ENCODE measurements at regions not wholly inside any gene's neighbourhood (a gene's known extent, or its start where the extent isn't known, plus 50 kb on each side); places are given as distances from the start of the nearest gene placed in this dataset.
"Not testable (repeated sequence)": the region's sequence is repeated elsewhere in the genome, so short reads cannot be mapped to it uniquely, and the experiment has no call there.

DNA sequence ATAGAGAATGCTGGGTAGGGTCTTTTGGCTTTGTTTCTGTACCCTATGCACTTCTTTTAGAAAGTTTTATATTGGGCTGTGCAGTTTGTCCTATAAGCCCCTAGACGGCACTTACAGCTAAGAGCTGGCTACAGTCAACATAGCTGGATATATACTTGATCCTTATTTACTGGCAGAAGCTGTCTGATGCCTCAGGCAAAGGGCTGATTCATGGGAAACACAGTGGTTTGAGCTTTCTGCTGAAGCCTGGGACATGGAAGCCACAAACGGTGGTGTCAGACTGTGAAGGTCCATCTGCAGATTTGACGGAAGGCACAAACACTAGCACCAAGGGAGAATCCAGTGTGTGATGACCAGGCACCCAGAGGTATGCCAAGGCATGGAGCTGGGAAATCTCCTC is 608.4 kb downstream of the ANKRD50 start:
- Histone ChIP-seq H3K27ac (ENCODE audit: low read depth in 2 of 2, low read length in 2 of 2) (no peak overlapping the region), H3K9ac (ENCODE audit: low read depth in 1 of 2, low read length in 2 of 2) (no peak overlapping the region), H3K4me1 (ENCODE audit: control insufficient read depth in 2 of 2, insufficient read depth in 2 of 2, low read length in 2 of 2) (no peaks in the 10 kb centered on the region)

GRCh38 chr4:124104628-124105027 is 607.9 kb downstream of the ANKRD50 start:
- no peaks in the 10 kb centered on the region for H3K27me3 ChIP-seq (ENCODE audit: control insufficient read depth in 2 of 2, insufficient read depth in 2 of 2, low read length in 2 of 2)
- no peak overlapping the region for H3K9ac ChIP-seq (ENCODE audit: low read depth in 1 of 2, low read length in 2 of 2)
- no peaks in the 10 kb centered on the region for H3K36me3 ChIP-seq (ENCODE audit: control insufficient read depth in 2 of 2, insufficient read depth in 2 of 2, low read length in 2 of 2)
- no peak overlapping the region for H3K27ac ChIP-seq (ENCODE audit: low read depth in 2 of 2, low read length in 2 of 2)
- H3K4me3 ChIP-seq (ENCODE audit: low read length in 2 of 2), result no peak overlapping the region
- no peaks in the 10 kb centered on the region for H3K9me3 ChIP-seq (ENCODE audit: control insufficient read depth in 2 of 2, low read length in 2 of 2)
- no peaks in the 10 kb centered on the region for H3K4me1 ChIP-seq (ENCODE audit: control insufficient read depth in 2 of 2, insufficient read depth in 2 of 2, low read length in 2 of 2)

More for the DNA sequence above, 608.4 kb downstream of the ANKRD50 start:
- Histone ChIP-seq H3K36me3 (ENCODE audit: control insufficient read depth in 2 of 2, insufficient read depth in 2 of 2, low read length in 2 of 2) (no peaks in the 10 kb centered on the region), H3K9me3 (ENCODE audit: control insufficient read depth in 2 of 2, low read length in 2 of 2) (no peaks in the 10 kb centered on the region), H3K27me3 (ENCODE audit: control insufficient read depth in 2 of 2, insufficient read depth in 2 of 2, low read length in 2 of 2) (no peaks in the 10 kb centered on the region), H3K4me3 (ENCODE audit: low read length in 2 of 2) (no peak overlapping the region)

GRCh38 chr4:124105212-124105611 is 607.3 kb downstream of the ANKRD50 start:
- Histone ChIP-seq H3K27me3 (ENCODE audit: control insufficient read depth in 2 of 2, insufficient read depth in 2 of 2, low read length in 2 of 2) (no peaks in the 10 kb centered on the region), H3K36me3 (ENCODE audit: control insufficient read depth in 2 of 2, insufficient read depth in 2 of 2, low read length in 2 of 2) (no peaks in the 10 kb centered on the region), H3K27ac (ENCODE audit: low read depth in 2 of 2, low read length in 2 of 2) (no peak overlapping the region)

DNA sequence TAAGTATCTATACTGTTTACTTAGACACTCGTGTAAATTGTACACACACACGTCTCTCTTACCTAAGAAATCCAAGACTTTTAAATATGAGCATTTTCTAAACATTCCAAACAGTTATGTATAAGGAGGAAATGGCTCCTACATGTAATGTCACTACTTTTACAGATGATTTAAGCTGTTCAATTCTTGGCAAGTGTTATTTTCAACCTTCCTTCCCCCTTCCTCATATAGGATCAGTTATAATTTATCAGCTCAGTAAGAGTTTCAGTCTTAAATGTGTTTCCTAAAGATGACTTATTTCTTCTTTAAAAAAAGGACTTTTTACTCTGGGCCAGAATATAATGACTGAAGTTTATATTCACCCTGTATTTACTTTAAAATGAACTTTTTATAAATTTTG is 601.1 kb downstream of the ANKRD50 start:
- H3K9me3 ChIP-seq (ENCODE audit: control insufficient read depth in 2 of 2, low read length in 2 of 2), result no peaks in the 10 kb centered on the region
- no peak overlapping the region for H3K9ac ChIP-seq (ENCODE audit: low read depth in 1 of 2, low read length in 2 of 2)
- no peaks in the 10 kb centered on the region for H3K36me3 ChIP-seq (ENCODE audit: control insufficient read depth in 2 of 2, insufficient read depth in 2 of 2, low read length in 2 of 2)
- H3K4me3 ChIP-seq (ENCODE audit: low read length in 2 of 2), result no peak overlapping the region
- no peak overlapping the region for H3K27ac ChIP-seq (ENCODE audit: low read depth in 2 of 2, low read length in 2 of 2)
- no peaks in the 10 kb centered on the region for H3K27me3 ChIP-seq (ENCODE audit: control insufficient read depth in 2 of 2, insufficient read depth in 2 of 2, low read length in 2 of 2)
- no peaks in the 10 kb centered on the region for H3K4me1 ChIP-seq (ENCODE audit: control insufficient read depth in 2 of 2, insufficient read depth in 2 of 2, low read length in 2 of 2)

More at GRCh38 chr4:124105212-124105611, 607.3 kb downstream of the ANKRD50 start:
- Histone ChIP-seq H3K4me1 (ENCODE audit: control insufficient read depth in 2 of 2, insufficient read depth in 2 of 2, low read length in 2 of 2) (no peaks in the 10 kb centered on the region), H3K9ac (ENCODE audit: low read depth in 1 of 2, low read length in 2 of 2) (no peak overlapping the region), H3K9me3 (ENCODE audit: control insufficient read depth in 2 of 2, low read length in 2 of 2) (no peaks in the 10 kb centered on the region), H3K4me3 (ENCODE audit: low read length in 2 of 2) (no peak overlapping the region)

DNA sequence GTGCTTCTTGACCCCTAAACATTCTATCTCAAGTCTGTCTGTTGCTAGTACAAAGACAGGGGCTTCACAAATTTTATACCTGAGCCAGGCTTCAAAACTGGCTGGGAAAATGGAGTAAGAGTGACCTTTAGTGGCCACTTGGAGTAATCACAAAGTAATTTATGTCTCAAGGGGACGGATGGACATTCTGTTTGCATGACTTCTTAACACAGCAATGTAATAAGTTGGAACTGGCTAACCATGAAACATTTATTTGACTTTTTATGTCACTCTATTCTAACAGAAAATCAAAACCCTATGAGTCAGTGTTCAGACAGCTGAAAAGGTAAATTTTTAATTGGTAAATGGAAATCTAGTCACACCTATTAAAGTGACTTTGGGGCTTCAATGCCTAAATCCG is 600.6 kb downstream of the ANKRD50 start:
- no peaks in the 10 kb centered on the region for H3K4me1 ChIP-seq (ENCODE audit: control insufficient read depth in 2 of 2, insufficient read depth in 2 of 2, low read length in 2 of 2)
- no peaks in the 10 kb centered on the region for H3K27me3 ChIP-seq (ENCODE audit: control insufficient read depth in 2 of 2, insufficient read depth in 2 of 2, low read length in 2 of 2)
- H3K9me3 ChIP-seq (ENCODE audit: control insufficient read depth in 2 of 2, low read length in 2 of 2), result no peaks in the 10 kb centered on the region
- no peaks in the 10 kb centered on the region for H3K36me3 ChIP-seq (ENCODE audit: control insufficient read depth in 2 of 2, insufficient read depth in 2 of 2, low read length in 2 of 2)
- no peak overlapping the region for H3K9ac ChIP-seq (ENCODE audit: low read depth in 1 of 2, low read length in 2 of 2)
- H3K4me3 ChIP-seq (ENCODE audit: low read length in 2 of 2), result no peak overlapping the region
- H3K27ac ChIP-seq (ENCODE audit: low read depth in 2 of 2, low read length in 2 of 2), result no peak overlapping the region

GRCh38 chr4:124118061-124118460 is 594.5 kb downstream of the ANKRD50 start:
- Histone ChIP-seq H3K9ac (ENCODE audit: low read depth in 1 of 2, low read length in 2 of 2) (no peak overlapping the region), H3K27ac (ENCODE audit: low read depth in 2 of 2, low read length in 2 of 2) (no peak overlapping the region), H3K9me3 (ENCODE audit: control insufficient read depth in 2 of 2, low read length in 2 of 2) (no peaks in the 10 kb centered on the region), H3K36me3 (ENCODE audit: control insufficient read depth in 2 of 2, insufficient read depth in 2 of 2, low read length in 2 of 2) (no peaks in the 10 kb centered on the region), H3K4me1 (ENCODE audit: control insufficient read depth in 2 of 2, insufficient read depth in 2 of 2, low read length in 2 of 2) (no peaks in the 10 kb centered on the region), H3K4me3 (ENCODE audit: low read length in 2 of 2) (no peak overlapping the region), H3K27me3 (ENCODE audit: control insufficient read depth in 2 of 2, insufficient read depth in 2 of 2, low read length in 2 of 2) (no peaks in the 10 kb centered on the region)

DNA sequence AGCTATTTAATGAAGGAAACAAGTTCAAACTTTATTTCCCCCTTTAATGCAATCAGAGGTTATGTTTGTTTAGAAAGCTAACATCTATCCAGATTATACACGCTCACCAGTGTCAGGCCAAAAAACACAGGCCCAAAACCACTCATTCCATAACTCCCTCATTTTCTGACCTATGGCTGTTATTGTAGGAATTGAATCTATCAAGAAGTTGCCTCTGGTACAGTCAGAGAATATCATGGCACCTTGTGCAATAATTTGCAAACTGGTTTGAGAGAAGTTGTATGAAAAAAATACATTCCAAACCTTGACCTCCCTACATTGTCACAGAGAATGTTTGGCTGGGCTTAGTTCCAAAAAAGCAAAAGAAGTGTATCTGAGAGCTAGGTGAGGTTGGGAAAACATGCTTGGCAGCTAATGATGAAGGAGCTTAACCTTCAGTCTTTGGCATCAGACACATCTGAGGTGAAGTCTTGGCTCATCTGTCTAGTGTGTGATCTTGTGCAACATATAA is 591.0 kb downstream of the ANKRD50 start:
- no peaks in the 10 kb centered on the region for H3K27me3 ChIP-seq (ENCODE audit: control insufficient read depth in 2 of 2, insufficient read depth in 2 of 2, low read length in 2 of 2)
- H3K9ac ChIP-seq (ENCODE audit: low read depth in 1 of 2, low read length in 2 of 2), result no peak overlapping the region
- no peaks in the 10 kb centered on the region for H3K36me3 ChIP-seq (ENCODE audit: control insufficient read depth in 2 of 2, insufficient read depth in 2 of 2, low read length in 2 of 2)
- H3K9me3 ChIP-seq (ENCODE audit: control insufficient read depth in 2 of 2, low read length in 2 of 2), result no peaks in the 10 kb centered on the region
- H3K4me1 ChIP-seq (ENCODE audit: control insufficient read depth in 2 of 2, insufficient read depth in 2 of 2, low read length in 2 of 2), result no peaks in the 10 kb centered on the region
- no peak overlapping the region for H3K4me3 ChIP-seq (ENCODE audit: low read length in 2 of 2)
- H3K27ac ChIP-seq (ENCODE audit: low read depth in 2 of 2, low read length in 2 of 2), result no peak overlapping the region

GRCh38 chr4:124123181-124123580 is 589.4 kb downstream of the ANKRD50 start:
- H3K4me3 ChIP-seq (ENCODE audit: low read length in 2 of 2), result no peak overlapping the region
- no peak overlapping the region for H3K9ac ChIP-seq (ENCODE audit: low read depth in 1 of 2, low read length in 2 of 2)
- no peaks in the 10 kb centered on the region for H3K4me1 ChIP-seq (ENCODE audit: control insufficient read depth in 2 of 2, insufficient read depth in 2 of 2, low read length in 2 of 2)
- H3K27me3 ChIP-seq (ENCODE audit: control insufficient read depth in 2 of 2, insufficient read depth in 2 of 2, low read length in 2 of 2), result no peaks in the 10 kb centered on the region
- H3K36me3 ChIP-seq (ENCODE audit: control insufficient read depth in 2 of 2, insufficient read depth in 2 of 2, low read length in 2 of 2), result no peaks in the 10 kb centered on the region
- H3K9me3 ChIP-seq (ENCODE audit: control insufficient read depth in 2 of 2, low read length in 2 of 2), result no peaks in the 10 kb centered on the region
- no peak overlapping the region for H3K27ac ChIP-seq (ENCODE audit: low read depth in 2 of 2, low read length in 2 of 2)

DNA sequence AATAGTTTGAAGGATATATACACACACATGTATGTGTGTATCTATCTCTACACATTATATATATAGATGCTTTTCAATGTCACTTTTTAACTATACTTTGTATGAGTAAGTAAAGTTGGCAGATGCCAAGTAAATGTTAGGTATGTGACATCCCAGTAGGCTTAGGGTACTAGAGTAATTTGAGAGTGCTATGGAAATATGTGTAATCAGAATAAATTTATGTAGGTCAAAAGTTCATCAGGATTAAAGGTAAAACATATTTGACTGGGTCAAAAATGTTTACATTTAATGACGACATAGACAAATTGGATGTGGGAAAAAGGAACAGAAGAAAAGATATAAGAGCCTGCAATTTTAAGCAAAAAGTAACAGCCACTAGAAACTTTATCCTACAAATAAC is 588.8 kb downstream of the ANKRD50 start:
- Histone ChIP-seq H3K4me3 (ENCODE audit: low read length in 2 of 2) (no peak overlapping the region), H3K9me3 (ENCODE audit: control insufficient read depth in 2 of 2, low read length in 2 of 2) (no peaks in the 10 kb centered on the region), H3K27me3 (ENCODE audit: control insufficient read depth in 2 of 2, insufficient read depth in 2 of 2, low read length in 2 of 2) (no peaks in the 10 kb centered on the region), H3K36me3 (ENCODE audit: control insufficient read depth in 2 of 2, insufficient read depth in 2 of 2, low read length in 2 of 2) (no peaks in the 10 kb centered on the region), H3K27ac (ENCODE audit: low read depth in 2 of 2, low read length in 2 of 2) (no peak overlapping the region), H3K9ac (ENCODE audit: low read depth in 1 of 2, low read length in 2 of 2) (no peak overlapping the region), H3K4me1 (ENCODE audit: control insufficient read depth in 2 of 2, insufficient read depth in 2 of 2, low read length in 2 of 2) (no peaks in the 10 kb centered on the region)

DNA sequence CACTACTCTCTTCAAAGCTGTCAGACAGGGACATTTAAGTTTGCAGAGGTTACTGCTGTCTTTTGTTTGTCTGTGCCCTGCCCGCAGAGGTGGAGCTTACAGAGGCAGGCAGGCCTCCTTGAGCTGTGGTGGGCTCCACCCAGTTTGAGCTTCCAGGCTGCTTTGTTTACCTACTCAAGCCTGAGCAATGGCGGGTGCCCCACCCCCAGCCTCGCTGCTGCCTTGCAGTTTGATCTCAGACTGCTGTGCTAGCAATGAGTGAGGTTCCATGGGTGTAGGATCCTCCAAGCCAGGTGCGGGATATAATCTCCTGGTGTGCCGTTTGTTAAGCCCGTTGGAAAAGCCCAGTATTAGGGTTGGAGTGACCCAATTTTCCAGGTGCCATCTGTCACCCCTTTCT is 581.2 kb downstream of the ANKRD50 start:
- H3K9me3 ChIP-seq (ENCODE audit: control insufficient read depth in 2 of 2, low read length in 2 of 2); H3K27me3 ChIP-seq (ENCODE audit: control insufficient read depth in 2 of 2, insufficient read depth in 2 of 2, low read length in 2 of 2); H3K4me1 ChIP-seq (ENCODE audit: control insufficient read depth in 2 of 2, insufficient read depth in 2 of 2, low read length in 2 of 2); H3K27ac ChIP-seq (ENCODE audit: low read depth in 2 of 2, low read length in 2 of 2); H3K9ac ChIP-seq (ENCODE audit: low read depth in 1 of 2, low read length in 2 of 2); H3K36me3 ChIP-seq (ENCODE audit: control insufficient read depth in 2 of 2, insufficient read depth in 2 of 2, low read length in 2 of 2); H3K4me3 ChIP-seq (ENCODE audit: low read length in 2 of 2): not testable (repeated sequence)

DNA sequence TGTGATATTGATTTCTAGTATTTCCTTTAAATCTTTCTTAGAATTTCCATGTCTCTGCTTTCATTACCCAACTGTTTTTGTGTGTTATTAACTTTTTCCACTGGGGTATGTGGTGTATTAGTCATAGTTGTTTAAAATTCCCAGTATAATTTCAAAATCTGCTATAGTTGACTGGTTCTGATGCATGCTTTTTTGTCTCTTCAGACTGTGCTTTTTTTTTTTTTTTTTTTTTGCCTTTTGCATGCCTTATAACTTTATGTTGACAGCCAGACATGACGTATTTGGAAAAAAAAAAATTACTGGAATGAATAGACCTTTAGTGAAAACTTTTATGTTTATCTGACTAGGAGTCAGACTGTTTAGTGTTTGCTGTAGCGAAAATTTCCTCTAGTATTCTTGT is 580.4 kb downstream of the ANKRD50 start:
- no peaks in the 10 kb centered on the region for H3K9me3 ChIP-seq (ENCODE audit: control insufficient read depth in 2 of 2, low read length in 2 of 2)
- no peak overlapping the region for H3K4me3 ChIP-seq (ENCODE audit: low read length in 2 of 2)
- no peaks in the 10 kb centered on the region for H3K4me1 ChIP-seq (ENCODE audit: control insufficient read depth in 2 of 2, insufficient read depth in 2 of 2, low read length in 2 of 2)
- H3K27me3 ChIP-seq (ENCODE audit: control insufficient read depth in 2 of 2, insufficient read depth in 2 of 2, low read length in 2 of 2), result no peaks in the 10 kb centered on the region
- H3K36me3 ChIP-seq (ENCODE audit: control insufficient read depth in 2 of 2, insufficient read depth in 2 of 2, low read length in 2 of 2), result no peaks in the 10 kb centered on the region
- no peak overlapping the region for H3K9ac ChIP-seq (ENCODE audit: low read depth in 1 of 2, low read length in 2 of 2)
- H3K27ac ChIP-seq (ENCODE audit: low read depth in 2 of 2, low read length in 2 of 2), result no peak overlapping the region
